Progenitor cell of endocrine pancreas (in vitro differentiated cells): ENCODE measurements at regions not wholly inside any gene's neighbourhood (a gene's known extent, or its start where the extent isn't known, plus 50 kb on each side); places are given as distances from the start of the nearest gene placed in this dataset.

Source experiments
- DNase-seq: peaks from one replicate; pipeline ENCODE4 v3.0.0; 2021; ENCODE audit warnings: low spot score; ENCODE audit not compliant: unreplicated experiment
- H3K27ac Mint-ChIP-seq: 2 replicates; pipeline ENCODE4 v1.8.0; 2021; ENCODE audit warnings: mild to moderate bottlenecking, moderate library complexity, mixed read lengths
- H3K27me3 Mint-ChIP-seq: 2 replicates; pipeline ENCODE4 v1.8.0; 2021; ENCODE audit warnings: mixed read lengths
- H3K36me3 Mint-ChIP-seq: 2 replicates; pipeline ENCODE4 v1.8.0; 2022; ENCODE audit warnings: mixed read lengths; ENCODE audit not compliant: insufficient read depth
- H3K4me1 Mint-ChIP-seq: 2 replicates; pipeline ENCODE4 v1.8.0; 2021; ENCODE audit warnings: low read depth, mixed read lengths
- H3K4me3 Mint-ChIP-seq: 2 replicates; pipeline ENCODE4 v1.8.0; 2021; ENCODE audit warnings: low read depth, mild to moderate bottlenecking, moderate library complexity, mixed read lengths
- H3K9me3 Mint-ChIP-seq: 2 replicates; pipeline ENCODE4 v1.8.0; 2021; ENCODE audit warnings: low read depth, mixed read lengths
- CTCF ChIP-seq: fragments of 200-600 bp; sonication (generic); IDR thresholded peaks from one replicate; pipeline ENCODE4 v1.5.0; 2021; ENCODE audit warnings: antibody characterized with exemption, mild to moderate bottlenecking; ENCODE audit not compliant: unreplicated experiment

- no peak for DNase-seq
- H3K27me3 Mint-ChIP-seq, result no peaks in the 10 kb centered on the region
- no peaks in the 10 kb centered on the region for H3K4me1 Mint-ChIP-seq
- peaks cover 13% of the 10 kb centered on the region for H3K9me3 Mint-ChIP-seq
- no peak overlapping the region for H3K27ac Mint-ChIP-seq
- H3K36me3 Mint-ChIP-seq, result peaks cover 10% of the 10 kb centered on the region
- no peak overlapping the region for H3K4me3 Mint-ChIP-seq
- TF ChIP-seq CTCF, result no peak
These were observed 84.8 kb upstream of the ANKRD28 start for GRCh38 chr3:15882577-15882976.

GRCh38 chr3:15884132-15884531 is 86.4 kb upstream of the ANKRD28 start:
- DNase-seq, result no peak
- H3K4me3 Mint-ChIP-seq, result no peak overlapping the region
- H3K27ac Mint-ChIP-seq, result no peak overlapping the region
- TF ChIP-seq CTCF, result no peak
- H3K36me3 Mint-ChIP-seq, result peaks cover 3% of the 10 kb centered on the region
- no peaks in the 10 kb centered on the region for H3K27me3 Mint-ChIP-seq
- no peaks in the 10 kb centered on the region for H3K4me1 Mint-ChIP-seq
- peaks cover 13% of the 10 kb centered on the region for H3K9me3 Mint-ChIP-seq

GRCh38 chr3:15886521-15886920 is 88.7 kb upstream of the ANKRD28 start:
- no peak for DNase-seq
- H3K27ac Mint-ChIP-seq, result no peak overlapping the region
- H3K27me3 Mint-ChIP-seq, result no peaks in the 10 kb centered on the region
- H3K36me3 Mint-ChIP-seq, result no peaks in the 10 kb centered on the region
- no peak for TF ChIP-seq CTCF
- H3K4me3 Mint-ChIP-seq, result no peak overlapping the region
- H3K4me1 Mint-ChIP-seq, result no peaks in the 10 kb centered on the region
- H3K9me3 Mint-ChIP-seq, result peaks cover 13% of the 10 kb centered on the region

- DNase-seq, result no peak
- Mint-ChIP-seq H3K9me3 (peaks cover 13% of the 10 kb centered on the region), H3K36me3 (no peaks in the 10 kb centered on the region), H3K27me3 (no peaks in the 10 kb centered on the region), H3K4me1 (no peaks in the 10 kb centered on the region), H3K4me3 (no peak overlapping the region), H3K27ac (no peak overlapping the region)
- no peak for TF ChIP-seq CTCF
These were observed 89.5 kb upstream of the ANKRD28 start for GRCh38 chr3:15887261-15887660.

- TF ChIP-seq CTCF, result no peak
- Mint-ChIP-seq H3K9me3 (peaks cover 13% of the 10 kb centered on the region), H3K36me3 (no peaks in the 10 kb centered on the region), H3K27ac (no peak overlapping the region), H3K27me3 (no peaks in the 10 kb centered on the region), H3K4me1 (peaks cover 8% of the 10 kb centered on the region), H3K4me3 (no peak overlapping the region)
- DNase-seq, result no peak
These were observed 92.2 kb upstream of the ANKRD28 start for GRCh38 chr3:15889936-15890335.
